OCI-LY3 (cell line): ENCODE measurements at regions not wholly inside any gene's neighbourhood (a gene's known extent, or its start where the extent isn't known, plus 50 kb on each side); places are given as distances from the start of the nearest gene placed in this dataset.

Source experiments
- EZH2phosphoT487 ChIP-seq: fragments of 200-600 bp; shearing (Covaris generic); IDR thresholded peaks from 2 replicates; pipeline ENCODE4 v1.6.1; 2018; ENCODE audit warnings: antibody characterized with exemption, mixed run types, low read depth
- TF ChIP-seq, protein P1 (sequence below): fragments of 200-600, 300-600 bp; sonication (generic); IDR thresholded peaks from 2 replicates; pipeline ENCODE4 v1.5.1; 2014; ENCODE audit warnings: antibody characterized with exemption, low read length, low read depth

DNA sequence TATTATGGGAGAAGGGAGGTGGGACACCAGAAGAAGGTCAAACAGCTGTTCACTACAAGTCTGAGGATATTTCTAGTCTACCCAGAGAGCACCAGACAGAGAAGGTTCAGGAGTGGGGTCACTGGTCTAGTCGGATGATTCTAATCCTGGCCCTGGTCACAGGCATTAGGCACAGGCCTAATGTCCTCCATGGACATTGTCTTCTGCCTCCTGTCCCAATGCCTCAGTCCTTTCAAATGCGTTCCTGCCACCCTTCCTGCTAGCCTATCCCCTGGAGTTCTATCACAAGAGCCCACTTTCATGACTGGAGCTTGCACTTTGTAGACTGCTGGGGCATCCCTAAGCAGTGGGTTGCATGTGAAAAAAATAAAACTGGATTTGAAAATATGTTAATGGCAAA lies 83.9 kb upstream of the PFN2 start:
- TF ChIP-seq, protein P1, sequence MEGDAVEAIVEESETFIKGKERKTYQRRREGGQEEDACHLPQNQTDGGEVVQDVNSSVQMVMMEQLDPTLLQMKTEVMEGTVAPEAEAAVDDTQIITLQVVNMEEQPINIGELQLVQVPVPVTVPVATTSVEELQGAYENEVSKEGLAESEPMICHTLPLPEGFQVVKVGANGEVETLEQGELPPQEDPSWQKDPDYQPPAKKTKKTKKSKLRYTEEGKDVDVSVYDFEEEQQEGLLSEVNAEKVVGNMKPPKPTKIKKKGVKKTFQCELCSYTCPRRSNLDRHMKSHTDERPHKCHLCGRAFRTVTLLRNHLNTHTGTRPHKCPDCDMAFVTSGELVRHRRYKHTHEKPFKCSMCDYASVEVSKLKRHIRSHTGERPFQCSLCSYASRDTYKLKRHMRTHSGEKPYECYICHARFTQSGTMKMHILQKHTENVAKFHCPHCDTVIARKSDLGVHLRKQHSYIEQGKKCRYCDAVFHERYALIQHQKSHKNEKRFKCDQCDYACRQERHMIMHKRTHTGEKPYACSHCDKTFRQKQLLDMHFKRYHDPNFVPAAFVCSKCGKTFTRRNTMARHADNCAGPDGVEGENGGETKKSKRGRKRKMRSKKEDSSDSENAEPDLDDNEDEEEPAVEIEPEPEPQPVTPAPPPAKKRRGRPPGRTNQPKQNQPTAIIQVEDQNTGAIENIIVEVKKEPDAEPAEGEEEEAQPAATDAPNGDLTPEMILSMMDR: no peak
- no peak for TF ChIP-seq EZH2phosphoT487
